DOHH2 (cell line): ENCODE measurements at regions not wholly inside any gene's neighbourhood (a gene's known extent, or its start where the extent isn't known, plus 50 kb on each side); places are given as distances from the start of the nearest gene placed in this dataset.

Experiments used
- H3F3A ChIP-seq: fragments of 200-600 bp; sonication (generic), shearing (Covaris generic); 2 replicates; pipeline ENCODE4 v1.6.0; 2016; ENCODE audit warnings: antibody characterized with exemption, mild to moderate bottlenecking; ENCODE audit not compliant: control insufficient read depth, insufficient read depth
- H3K27ac ChIP-seq: fragments of 200-600 bp; sonication (generic); 2 replicates; pipeline ENCODE4 v1.5.1; 2014; ENCODE audit warnings: low read depth, mild to moderate bottlenecking, low read length, moderate library complexity
- H3K27me3 ChIP-seq: fragments of 200-600 bp; sonication (generic); 2 replicates; pipeline ENCODE4 v1.6.1; 2014; ENCODE audit warnings: mild to moderate bottlenecking, low read length, mixed read lengths; ENCODE audit not compliant: control insufficient read depth
- H3K36me3 ChIP-seq: fragments of 200-600 bp; sonication (generic); 2 replicates; pipeline ENCODE4 v1.6.1; 2014; ENCODE audit warnings: mild to moderate bottlenecking, low read length, moderate library complexity, mixed read lengths; ENCODE audit not compliant: control insufficient read depth
- H3K4me1 ChIP-seq: fragments of 200-600 bp; sonication (generic); 2 replicates; pipeline ENCODE4 v1.6.1; 2014; ENCODE audit warnings: mild to moderate bottlenecking, low read length, mixed read lengths; ENCODE audit not compliant: control insufficient read depth
- H3K4me2 ChIP-seq: fragments of 200-600 bp; sonication (generic); 2 replicates; pipeline ENCODE4 v1.6.0; 2014; ENCODE audit warnings: mild to moderate bottlenecking, low read length, moderate library complexity
- H3K4me3 ChIP-seq: fragments of 200-600 bp; sonication (generic); 2 replicates; pipeline ENCODE4 v1.5.1; 2014; ENCODE audit warnings: mild to moderate bottlenecking, low read length, mixed read lengths
- H3K79me2 ChIP-seq: fragments of 200-600 bp; sonication (generic); 2 replicates; pipeline ENCODE4 v1.6.1; 2014; ENCODE audit warnings: mild to moderate bottlenecking, low read length, mixed read lengths; ENCODE audit not compliant: control insufficient read depth
- H3K9me2 ChIP-seq: fragments of 200-600 bp; sonication (generic); replicated peaks from 2 replicates; pipeline ENCODE4 v1.6.1; 2014; ENCODE audit warnings: mild to moderate bottlenecking, low read length, mixed read lengths; ENCODE audit not compliant: control insufficient read depth
- H3K9me3 ChIP-seq: fragments of 200-600 bp; sonication (generic); 2 replicates; pipeline ENCODE4 v1.6.1; 2014; ENCODE audit warnings: antibody characterized with exemption, low read length, mixed read lengths; ENCODE audit not compliant: control insufficient read depth, insufficient read depth
- H4K20me1 ChIP-seq: fragments of 200-600 bp; sonication (generic); 2 replicates; pipeline ENCODE4 v1.6.0; 2014; ENCODE audit warnings: low read depth, mild to moderate bottlenecking, antibody characterized with exemption, low read length, moderate library complexity; ENCODE audit not compliant: control insufficient read depth, insufficient read depth
- EZH2phosphoT487 ChIP-seq: fragments of 200-600 bp; sonication (generic); IDR thresholded peaks from 2 replicates; pipeline ENCODE4 v1.6.1; 2017; ENCODE audit warnings: borderline replicate concordance, mild to moderate bottlenecking, antibody characterized with exemption, low read length, moderate library complexity, mixed read lengths
- TF ChIP-seq, protein P1 (sequence below): fragments of 200-600 bp; sonication (generic); IDR thresholded peaks from one replicate; pipeline ENCODE4 v1.5.1; 2014; ENCODE audit warnings: antibody characterized with exemption, mild to moderate bottlenecking, low read depth, low read length; ENCODE audit not compliant: poor library complexity, severe bottlenecking

DNA sequence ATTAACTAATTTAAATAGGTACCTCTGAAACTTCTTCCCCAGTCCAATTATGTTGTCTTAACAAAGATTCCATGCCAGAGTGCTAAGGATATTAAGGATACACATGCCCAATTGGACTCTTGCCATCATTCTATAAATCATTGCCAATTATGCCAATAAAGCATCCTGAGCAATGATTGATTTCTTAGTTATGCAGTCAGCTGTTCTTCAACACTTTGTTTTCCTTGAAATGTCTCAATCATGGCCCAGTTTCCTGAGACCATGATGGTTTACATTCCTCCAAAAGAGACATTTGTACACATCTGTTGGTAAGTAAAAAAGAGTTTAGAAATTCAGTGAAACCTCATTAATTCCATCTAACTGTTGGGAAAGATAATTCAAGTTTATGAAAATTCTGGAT, 180.4 kb upstream of the PKN2 start:
- H3F3A ChIP-seq: no peaks in the 10 kb centered on the region
- H3K9me2 ChIP-seq: no peaks in the 10 kb centered on the region
- TF ChIP-seq, protein P1, sequence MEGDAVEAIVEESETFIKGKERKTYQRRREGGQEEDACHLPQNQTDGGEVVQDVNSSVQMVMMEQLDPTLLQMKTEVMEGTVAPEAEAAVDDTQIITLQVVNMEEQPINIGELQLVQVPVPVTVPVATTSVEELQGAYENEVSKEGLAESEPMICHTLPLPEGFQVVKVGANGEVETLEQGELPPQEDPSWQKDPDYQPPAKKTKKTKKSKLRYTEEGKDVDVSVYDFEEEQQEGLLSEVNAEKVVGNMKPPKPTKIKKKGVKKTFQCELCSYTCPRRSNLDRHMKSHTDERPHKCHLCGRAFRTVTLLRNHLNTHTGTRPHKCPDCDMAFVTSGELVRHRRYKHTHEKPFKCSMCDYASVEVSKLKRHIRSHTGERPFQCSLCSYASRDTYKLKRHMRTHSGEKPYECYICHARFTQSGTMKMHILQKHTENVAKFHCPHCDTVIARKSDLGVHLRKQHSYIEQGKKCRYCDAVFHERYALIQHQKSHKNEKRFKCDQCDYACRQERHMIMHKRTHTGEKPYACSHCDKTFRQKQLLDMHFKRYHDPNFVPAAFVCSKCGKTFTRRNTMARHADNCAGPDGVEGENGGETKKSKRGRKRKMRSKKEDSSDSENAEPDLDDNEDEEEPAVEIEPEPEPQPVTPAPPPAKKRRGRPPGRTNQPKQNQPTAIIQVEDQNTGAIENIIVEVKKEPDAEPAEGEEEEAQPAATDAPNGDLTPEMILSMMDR: no peak
- no peak for TF ChIP-seq EZH2phosphoT487
- H3K27me3 ChIP-seq: peaks cover 2% of the 10 kb centered on the region; the same call in 1 of the 2 replicates
- H3K79me2 ChIP-seq: no peaks in the 10 kb centered on the region
- no peaks in the 10 kb centered on the region for H3K9me3 ChIP-seq
- no peak overlapping the region for H3K4me2 ChIP-seq
- H3K27ac ChIP-seq: no peak overlapping the region
- H4K20me1 ChIP-seq: no peaks in the 10 kb centered on the region
- H3K4me3 ChIP-seq: no peak overlapping the region
- no peaks in the 10 kb centered on the region for H3K36me3 ChIP-seq
- no peaks in the 10 kb centered on the region for H3K4me1 ChIP-seq

GRCh38 chr1:88504601-88505000, 179.5 kb upstream of the PKN2 start:
- H3K27ac ChIP-seq: no peak overlapping the region
- peaks cover 2% of the 10 kb centered on the region; the same call in 1 of the 2 replicates for H3K27me3 ChIP-seq
- no peak overlapping the region for H3K4me2 ChIP-seq
- no peaks in the 10 kb centered on the region for H3F3A ChIP-seq
- H3K9me2 ChIP-seq: no peaks in the 10 kb centered on the region
- no peak for TF ChIP-seq EZH2phosphoT487
- TF ChIP-seq, protein P1: no peak
- H3K79me2 ChIP-seq: no peaks in the 10 kb centered on the region
- H3K4me3 ChIP-seq: no peak overlapping the region
- no peaks in the 10 kb centered on the region for H4K20me1 ChIP-seq
- no peaks in the 10 kb centered on the region for H3K36me3 ChIP-seq
- no peaks in the 10 kb centered on the region for H3K9me3 ChIP-seq
- no peaks in the 10 kb centered on the region for H3K4me1 ChIP-seq

DNA sequence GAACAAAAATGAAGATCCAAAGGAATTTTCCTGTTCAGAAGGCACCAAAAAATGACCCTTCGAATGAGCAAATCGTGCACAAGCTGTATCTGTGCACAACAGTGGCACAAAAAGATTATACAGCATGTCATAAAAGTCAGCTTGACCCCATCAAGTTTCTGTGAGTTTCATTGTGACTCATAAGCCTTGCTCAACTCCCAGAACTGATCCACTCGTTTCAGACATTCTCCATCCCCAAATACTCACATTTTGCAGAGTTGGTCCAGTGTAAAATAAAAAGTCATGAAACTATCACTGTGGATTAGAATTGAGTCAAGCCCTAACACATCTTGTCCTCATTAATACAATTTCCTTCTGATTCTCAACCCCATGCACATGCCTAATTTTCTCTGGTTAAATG, 174.7 kb upstream of the PKN2 start:
- Histone ChIP-seq H3K79me2 (no peaks in the 10 kb centered on the region), H3K36me3 (no peaks in the 10 kb centered on the region), H3K4me3 (no peak overlapping the region), H3K27me3 (no peaks in the 10 kb centered on the region), H3K4me2 (no peak overlapping the region), H4K20me1 (no peaks in the 10 kb centered on the region), H3K27ac (no peak overlapping the region), H3F3A (no peaks in the 10 kb centered on the region), H3K4me1 (no peaks in the 10 kb centered on the region), H3K9me3 (no peaks in the 10 kb centered on the region), H3K9me2 (no peaks in the 10 kb centered on the region)
- TF ChIP-seq EZH2phosphoT487: no peak
- TF ChIP-seq, protein P1: no peak
